HEK293 (cell line): ENCODE measurements at regions not wholly inside any gene's neighbourhood (a gene's known extent, or its start where the extent isn't known, plus 50 kb on each side); places are given as distances from the start of the nearest gene placed in this dataset.

Experiments
- CTCF ChIA-PET: fragments of 350-600 bp; formaldehyde crosslinking; extraction: SDS; loops from one replicate; lab custom pipeline; 2021; ENCODE audit warnings: antibody characterized with exemption; lab: Yijun Ruan, JAX
- POLR2A ChIA-PET: fragments of 300-600 bp; formaldehyde crosslinking; extraction: SDS; loops from one replicate; lab custom pipeline; 2020; ENCODE audit warnings: antibody characterized with exemption, inconsistent platforms; lab: Yijun Ruan, JAX
- H3K27ac ChIP-seq: fragments of 200-500 bp; sonication (Bioruptor generic); 2 replicates; pipeline ENCODE4 v1.5.1; 2014; ENCODE audit warnings: low read depth, low read length, control low read depth, inconsistent platforms; ENCODE audit errors: extremely low read depth
- H3K36me3 ChIP-seq, 2 experiments: fragments of 200-500 bp in 1 of 2; sonication (Bioruptor generic) in 1 of 2; 1 replicate in 1 of 2; 2 replicates in 1 of 2; pipeline ENCODE4 v1.5.1; 2014 to 2017; ENCODE audit warnings: inconsistent platforms in 2 of 2, low read length in 2 of 2; ENCODE audit not compliant: control insufficient read depth in 2 of 2, insufficient read depth in 1 of 2
- H3K4me1 ChIP-seq: fragments of 200-500 bp; sonication (Bioruptor generic); 2 replicates; pipeline ENCODE4 v1.5.1; 2014; ENCODE audit warnings: mild to moderate bottlenecking, low read length, inconsistent platforms; ENCODE audit not compliant: control insufficient read depth, insufficient read depth
- H3K4me3 ChIP-seq: 2 replicates; pipeline ENCODE4 v1.5.1; 2011; ENCODE audit warnings: low read depth, mild to moderate bottlenecking, control low read depth, low read length, moderate library complexity
- H3K9me3 ChIP-seq: fragments of 200-500 bp; sonication (Bioruptor generic); 2 replicates; pipeline ENCODE4 v1.5.1; 2014; ENCODE audit warnings: low read depth, low read length, inconsistent platforms; ENCODE audit not compliant: control insufficient read depth, insufficient read depth
- KLF7 ChIP-seq: fragments of 450-650 bp; formaldehyde crosslinking; IDR thresholded peaks from 2 replicates; pipeline ENCODE4 v1.5.1; 2016; ENCODE audit warnings: missing biosample characterization, missing genetic modification characterization, borderline replicate concordance
- OVOL3 ChIP-seq: fragments of 450-650 bp; formaldehyde crosslinking; IDR thresholded peaks from 2 replicates; pipeline ENCODE4 v1.5.1; 2016; ENCODE audit warnings: missing biosample characterization, missing genetic modification characterization
- ZBTB17 ChIP-seq: fragments of 450-650 bp; formaldehyde crosslinking; IDR thresholded peaks from 2 replicates; pipeline ENCODE4 v1.5.1; 2016; ENCODE audit warnings: missing biosample characterization, missing genetic modification characterization
- ZBTB20 ChIP-seq: fragments of 450-650 bp; formaldehyde crosslinking; IDR thresholded peaks from 2 replicates; pipeline ENCODE4 v1.5.1; 2016; ENCODE audit warnings: missing biosample characterization, missing genetic modification characterization
- ZBTB49 ChIP-seq: fragments of 450-650 bp; formaldehyde crosslinking; IDR thresholded peaks from 2 replicates; pipeline ENCODE4 v1.5.1; 2016; ENCODE audit warnings: missing biosample characterization, missing genetic modification characterization, low read depth
- ZFP37 ChIP-seq: fragments of 450-650 bp; formaldehyde crosslinking; IDR thresholded peaks from 2 replicates; pipeline ENCODE4 v1.5.1; 2016; ENCODE audit warnings: missing biosample characterization, missing genetic modification characterization
- ZNF112 ChIP-seq: fragments of 450-650 bp; formaldehyde crosslinking; IDR thresholded peaks from 2 replicates; pipeline ENCODE4 v1.5.0; 2017; ENCODE audit warnings: missing biosample characterization, missing genetic modification characterization
- ZNF121 ChIP-seq: fragments of 450-650 bp; formaldehyde crosslinking; IDR thresholded peaks from 2 replicates; pipeline ENCODE4 v1.5.1; 2016; ENCODE audit warnings: missing biosample characterization, missing genetic modification characterization
- ZNF132 ChIP-seq: fragments of 450-650 bp; formaldehyde crosslinking; IDR thresholded peaks from 2 replicates; pipeline ENCODE4 v1.5.1; 2017; ENCODE audit warnings: missing biosample characterization, missing genetic modification characterization, borderline replicate concordance
- ZNF148 ChIP-seq: fragments of 450-650 bp; formaldehyde crosslinking; IDR thresholded peaks from 2 replicates; pipeline ENCODE4 v1.5.0; 2017; ENCODE audit warnings: missing biosample characterization, missing genetic modification characterization, borderline replicate concordance
- ZNF16 ChIP-seq: fragments of 450-650 bp; formaldehyde crosslinking; IDR thresholded peaks from 2 replicates; pipeline ENCODE4 v1.5.1; 2016; ENCODE audit warnings: low read depth, missing biosample characterization, missing genetic modification characterization
- ZNF23 ChIP-seq: fragments of 450-650 bp; formaldehyde crosslinking; IDR thresholded peaks from 2 replicates; pipeline ENCODE4 v1.5.1; 2016; ENCODE audit warnings: missing biosample characterization, missing genetic modification characterization, borderline replicate concordance
- ZNF266 ChIP-seq: fragments of 450-650 bp; formaldehyde crosslinking; IDR thresholded peaks from 2 replicates; pipeline ENCODE4 v1.5.1; 2016; ENCODE audit warnings: missing biosample characterization, missing genetic modification characterization, low read depth
- ZNF280C ChIP-seq: fragments of 450-650 bp; formaldehyde crosslinking; IDR thresholded peaks from 2 replicates; pipeline ENCODE4 v1.5.1; 2016; ENCODE audit warnings: missing biosample characterization, missing genetic modification characterization
- ZNF280D ChIP-seq: fragments of 450-650 bp; formaldehyde crosslinking; IDR thresholded peaks from 2 replicates; pipeline ENCODE4 v1.5.1; 2016; ENCODE audit warnings: missing biosample characterization, missing genetic modification characterization
- ZNF488 ChIP-seq: fragments of 450-650 bp; formaldehyde crosslinking; IDR thresholded peaks from 2 replicates; pipeline ENCODE4 v1.5.1; 2016; ENCODE audit warnings: missing biosample characterization, missing genetic modification characterization
- ZNF501 ChIP-seq: fragments of 450-650 bp; formaldehyde crosslinking; IDR thresholded peaks from 2 replicates; pipeline ENCODE4 v1.5.1; 2016; ENCODE audit warnings: missing biosample characterization, missing genetic modification characterization
- ZNF555 ChIP-seq: fragments of 450-650 bp; formaldehyde crosslinking; conservative IDR thresholded peaks from 2 replicates; pipeline ENCODE4 v1.5.1; 2017; ENCODE audit warnings: missing biosample characterization, mild to moderate bottlenecking, missing genetic modification characterization, inconsistent platforms
- ZNF561 ChIP-seq: fragments of 450-650 bp; IDR thresholded peaks from 2 replicates; pipeline ENCODE4 v1.5.1; 2018; ENCODE audit warnings: missing biosample characterization, missing genetic modification characterization, borderline replicate concordance
- ZNF626 ChIP-seq: fragments of 450-650 bp; sonication (Bioruptor Pico); formaldehyde crosslinking; IDR thresholded peaks from 2 replicates; pipeline ENCODE4 v1.5.1; 2018; ENCODE audit warnings: missing biosample characterization, missing genetic modification characterization, inconsistent platforms
- ZNF639 ChIP-seq: fragments of 450-650 bp; formaldehyde crosslinking; IDR thresholded peaks from 2 replicates; pipeline ENCODE4 v1.5.1; 2016; ENCODE audit warnings: missing biosample characterization, missing genetic modification characterization
- ZNF776 ChIP-seq: fragments of 450-650 bp; formaldehyde crosslinking; IDR thresholded peaks from 2 replicates; pipeline ENCODE4 v1.5.0; 2017; ENCODE audit warnings: missing biosample characterization, missing genetic modification characterization, borderline replicate concordance
- ZNF791 ChIP-seq: fragments of 450-650 bp; formaldehyde crosslinking; IDR thresholded peaks from 2 replicates; pipeline ENCODE4 v1.5.1; 2016; ENCODE audit warnings: missing biosample characterization, missing genetic modification characterization

- H3K27ac ChIP-seq, result no peak overlapping the region
- no peaks in the 10 kb centered on the region for H3K4me1 ChIP-seq
- CTCF ChIA-PET, result interaction anchor here (1.4 kb wide), 1 partner anchor 146 kb away, joined by 3 read pairs; no protein-coding TSS in a partner anchor
- POLR2A ChIA-PET, result no interaction called here
- H3K9me3 ChIP-seq, result no peaks in the 10 kb centered on the region
- no peak overlapping the region for H3K4me3 ChIP-seq
- TF ChIP-seq ZNF23 (tag by site-specific recombination) (no peak), ZNF555 (tag by site-specific recombination) (no peak), ZNF639 (tag by site-specific recombination) (no peak), OVOL3 (tag by site-specific recombination) (no peak), ZNF488 (tag by site-specific recombination) (no peak), ZNF791 (tag by site-specific recombination) (no peak), ZNF112 (tag by site-specific recombination) (no peak), ZNF501 (tag by site-specific recombination) (no peak), ZBTB17 (tag by site-specific recombination) (no peak)
- H3K36me3 ChIP-seq, result no peaks in the 10 kb centered on the region
Measured at GRCh38 chr2:217740756-217741155, 262.0 kb downstream of the TNS1 start.

- no peaks in the 10 kb centered on the region for H3K4me1 ChIP-seq
- CTCF ChIA-PET, result interaction anchor here (0.7 to 1.4 kb wide), 4 partner anchors 7 to 334 kb away, joined by 3 to 7 read pairs (median 3); no protein-coding TSS in a partner anchor
- H3K36me3 ChIP-seq, result no peaks in the 10 kb centered on the region
- no peaks in the 10 kb centered on the region for H3K9me3 ChIP-seq
- POLR2A ChIA-PET, result no interaction called here
- H3K4me3 ChIP-seq, result no peak overlapping the region
- no peak overlapping the region for H3K27ac ChIP-seq
- TF ChIP-seq ZBTB20 (tag by site-specific recombination) (no peak), ZNF280D (tag by site-specific recombination) (no peak), ZNF148 (tag by site-specific recombination) (no peak), ZFP37 (no peak), ZNF121 (tag by site-specific recombination) (no peak), ZNF776 (tag by site-specific recombination) (no peak), ZNF280C (no peak), ZNF561 (no peak), ZNF16 (tag by site-specific recombination) (no peak), ZBTB49 (no peak), ZNF266 (tag by site-specific recombination) (no peak), ZNF626 (tag by site-specific recombination) (no peak), KLF7 (tag by site-specific recombination) (no peak), ZNF132 (tag by site-specific recombination) (no peak)
Measured at GRCh38 chr2:217740178-217740577, 262.6 kb downstream of the TNS1 start.
